T-helper 2 cell treated with Interferon-gamma antibody and Interleukin-4, amounts not matched to agents 100 ng/mL and 5 ng/mL, for 36 hours (primary cell): ENCODE measurements at regions not wholly inside any gene's neighbourhood (a gene's known extent, or its start where the extent isn't known, plus 50 kb on each side); places are given as distances from the start of the nearest gene placed in this dataset.

Experiments used
- intact Hi-C: fragments of 100-400 bp; cut with micrococcal nuclease; formaldehyde crosslinking; loops from one replicate; pipeline ENCODE4 v1.15.1; 2023

DNA sequence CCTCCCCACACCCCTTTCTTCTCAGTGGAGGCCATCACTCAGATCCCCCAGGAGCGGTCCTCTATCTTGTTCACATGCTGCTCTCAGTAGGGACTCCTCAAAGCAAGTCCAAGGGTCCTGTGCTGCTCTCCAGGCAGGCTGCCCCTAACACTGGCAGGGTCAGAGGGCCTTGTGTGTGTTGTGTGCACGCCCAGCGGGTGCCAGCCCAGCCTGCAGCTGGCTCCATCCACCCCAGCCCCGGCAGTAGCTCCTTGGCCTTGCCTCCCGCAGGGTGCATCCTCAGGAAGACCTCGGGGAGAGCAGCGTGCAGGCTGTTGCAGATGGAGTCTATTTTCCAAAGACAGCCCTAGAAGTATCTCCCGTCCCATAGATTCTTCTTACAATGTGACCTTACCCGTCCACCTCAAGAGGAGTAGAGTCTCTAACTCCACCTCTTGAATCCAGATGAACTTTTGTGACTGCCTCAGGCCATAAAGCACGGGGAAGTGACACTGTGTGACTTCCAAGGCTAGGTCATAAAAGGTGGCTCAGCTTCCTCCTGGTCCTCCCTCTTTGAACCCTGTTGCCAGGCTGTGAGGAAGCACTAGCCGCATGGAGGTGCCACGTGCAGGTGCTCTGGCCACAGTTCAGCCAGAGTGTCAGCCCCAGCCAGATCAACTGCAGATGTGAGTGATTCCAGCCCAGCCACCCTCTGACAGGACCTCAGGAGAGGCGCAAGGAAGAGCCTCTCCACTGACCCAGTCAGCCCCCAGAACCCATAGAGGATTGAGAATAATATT lies 531.6 kb downstream of the SHQ1 start:
- intact Hi-C loops, result no loop called here

DNA sequence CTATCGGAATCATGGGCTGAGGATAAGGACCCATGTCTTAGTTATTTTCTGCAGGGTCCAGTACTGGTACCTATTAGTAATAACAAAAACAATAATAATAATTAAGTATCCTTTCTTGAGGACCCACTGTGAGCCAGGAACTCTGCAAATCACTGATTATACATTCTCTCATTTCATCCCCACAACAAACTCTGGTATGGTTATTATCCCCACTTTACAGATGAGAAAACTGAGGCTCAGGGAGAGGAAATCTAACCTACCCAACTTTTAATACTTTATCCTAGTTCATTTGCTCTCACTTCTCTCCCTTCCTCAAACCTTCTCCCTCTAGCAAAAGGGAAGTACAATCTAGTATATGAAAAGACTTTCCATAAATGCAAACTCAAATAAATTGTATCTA lies 528.4 kb upstream of the PROK2 start:
- intact Hi-C loops, result loop anchor here (5.0 kb wide), 1 partner anchor 34 kb away; no protein-coding TSS in a partner anchor

DNA sequence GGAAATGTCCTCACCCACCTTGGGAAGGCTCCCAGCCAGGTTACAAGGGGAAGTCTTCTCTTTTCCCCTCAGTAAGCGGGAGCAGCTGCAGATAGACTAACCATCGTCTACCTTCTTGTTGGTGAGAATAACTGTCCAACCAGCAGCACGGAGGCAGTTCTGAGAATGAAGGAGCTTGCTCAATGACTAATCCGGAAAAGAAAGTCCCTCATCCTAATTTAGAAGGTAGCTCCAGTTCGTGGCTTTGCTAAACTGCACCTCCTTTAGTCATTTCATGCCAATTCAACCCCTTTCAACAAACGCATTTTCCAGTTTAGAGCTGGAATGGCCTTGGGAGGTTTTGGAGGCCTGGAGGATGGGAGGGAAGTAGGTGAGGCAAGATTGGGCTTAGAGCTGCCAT lies 527.4 kb upstream of the PROK2 start:
- intact Hi-C loops, result loop anchor here (5.0 kb wide), 1 partner anchor 35 kb away; no protein-coding TSS in a partner anchor

DNA sequence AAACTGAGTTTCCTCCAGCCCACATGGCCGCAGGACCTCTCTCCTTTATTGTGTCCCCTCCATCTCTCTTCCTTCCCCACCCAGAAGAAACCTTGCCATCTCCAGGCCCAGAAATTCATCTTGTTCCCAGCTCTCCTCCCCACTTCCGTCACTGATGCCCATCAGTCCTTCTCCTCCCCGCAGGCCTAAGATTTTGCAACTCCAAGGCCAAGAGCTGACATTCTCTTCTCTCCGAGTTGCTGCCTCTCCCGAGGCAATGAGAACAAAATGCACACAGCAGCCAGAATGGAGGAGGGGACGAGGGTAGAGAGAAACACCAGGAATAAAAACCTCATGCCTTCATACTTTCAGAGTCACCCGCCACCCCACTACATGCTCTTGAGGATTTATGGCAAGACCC lies 526.5 kb upstream of the PROK2 start:
- intact Hi-C loops, result loop anchor here (5.0 kb wide), 1 partner anchor 36 kb away; no protein-coding TSS in a partner anchor

DNA sequence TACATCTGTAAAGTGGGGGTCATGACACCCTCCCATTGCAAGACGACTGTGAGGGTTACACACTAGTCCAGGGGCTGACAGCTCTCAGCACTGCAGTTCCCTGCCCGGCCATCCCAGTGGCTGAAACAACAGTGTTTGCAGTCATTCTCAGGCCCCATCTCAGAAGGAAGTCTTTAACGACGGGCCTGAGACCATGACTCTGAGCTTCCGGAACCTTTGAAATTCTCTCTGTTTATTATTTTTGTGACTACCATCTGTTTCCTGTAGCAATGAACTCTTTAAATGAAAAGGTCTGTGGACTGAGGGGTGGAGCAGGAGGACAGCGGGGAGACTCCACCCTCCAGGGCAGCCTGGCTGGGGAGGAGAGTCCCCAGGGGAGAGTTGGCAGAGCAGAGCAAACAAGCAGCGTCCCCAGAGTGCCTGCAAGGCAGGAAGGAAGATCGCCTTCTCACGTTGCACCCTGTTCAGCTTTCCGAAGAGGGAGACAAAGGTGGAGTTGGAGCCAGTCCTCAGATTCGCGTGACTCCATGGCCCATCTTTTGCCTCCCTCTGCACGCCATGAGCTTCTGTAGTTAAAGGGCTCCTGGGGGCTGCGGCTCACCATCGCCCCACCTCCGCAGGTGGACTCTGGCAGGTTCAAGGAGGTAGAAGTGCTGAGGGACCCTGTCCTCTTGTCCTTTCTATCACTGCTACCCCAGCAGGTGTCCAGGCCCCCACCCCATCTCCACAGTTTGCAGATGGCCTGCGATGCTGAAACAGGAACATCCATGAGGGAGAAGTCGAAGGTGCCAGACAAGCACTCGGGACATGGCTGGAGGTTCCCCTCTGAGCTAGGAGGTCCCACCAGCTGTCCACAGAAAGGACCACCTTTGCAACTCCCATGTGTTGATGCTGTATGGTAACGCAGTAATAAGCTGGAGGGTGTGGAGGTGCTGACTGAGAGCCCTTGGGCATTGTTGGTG lies 525.8 kb upstream of the PROK2 start:
- intact Hi-C loops, result loop anchor here (5.0 kb wide), 1 partner anchor 37 kb away; no protein-coding TSS in a partner anchor

DNA sequence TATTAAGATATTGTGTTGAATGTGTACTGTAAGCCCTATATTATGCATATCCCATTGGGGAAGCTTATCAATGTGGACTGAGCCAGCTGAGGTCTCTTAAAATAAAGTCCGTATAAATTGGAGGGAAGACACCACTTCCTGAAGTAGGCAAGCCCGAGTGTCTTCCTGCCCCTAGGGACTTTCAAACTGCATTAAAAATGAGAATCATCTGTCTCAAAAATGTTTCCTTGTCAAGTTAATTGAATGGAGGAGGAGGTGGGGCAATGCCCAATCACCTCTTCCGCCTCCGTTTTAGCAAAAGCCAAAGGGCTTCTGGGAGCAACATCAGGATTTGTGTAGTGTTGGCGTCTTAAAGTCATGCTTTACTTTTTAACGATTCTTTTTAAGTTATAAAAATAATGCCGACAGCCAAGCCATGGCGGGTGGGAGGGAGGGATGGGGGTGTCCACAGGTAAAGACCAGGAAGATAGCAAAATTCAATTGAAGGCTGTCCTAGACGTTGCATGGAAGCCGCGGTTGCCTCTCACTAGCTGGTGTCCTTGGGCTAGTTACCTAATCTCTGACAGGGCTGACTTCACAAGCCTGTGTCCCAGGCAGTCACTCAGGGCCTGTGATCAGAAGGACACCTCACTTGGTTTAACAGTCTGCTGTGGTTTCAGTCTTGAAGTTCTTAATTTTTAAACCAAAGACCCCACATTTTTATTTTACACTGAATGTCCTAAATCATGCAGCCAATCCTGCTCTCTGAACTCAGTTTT lies 524.9 kb upstream of the PROK2 start:
- intact Hi-C loops, result loop anchor here (5.0 kb wide), 1 partner anchor 37 kb away; no protein-coding TSS in a partner anchor

DNA sequence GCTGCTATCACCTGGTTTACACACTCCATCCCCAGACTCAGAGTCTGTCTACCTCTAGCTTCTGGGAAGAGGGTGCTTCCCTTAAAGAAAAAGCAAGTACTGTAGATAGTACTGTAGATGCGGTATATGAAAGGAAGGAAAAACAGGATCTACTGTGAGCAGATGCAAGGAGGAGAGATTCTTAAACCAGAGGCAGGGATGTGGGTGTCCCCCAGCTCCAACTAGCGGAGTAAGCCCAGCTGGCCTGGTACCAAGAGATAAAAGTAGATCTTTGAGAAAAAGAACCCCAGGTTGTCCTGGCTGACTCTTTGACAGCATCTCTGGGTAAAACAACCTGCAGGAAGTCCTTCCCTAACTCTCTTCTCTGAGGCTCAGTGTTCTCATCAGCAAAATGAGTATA lies 523.7 kb upstream of the PROK2 start:
- intact Hi-C loops, result no loop called here

DNA sequence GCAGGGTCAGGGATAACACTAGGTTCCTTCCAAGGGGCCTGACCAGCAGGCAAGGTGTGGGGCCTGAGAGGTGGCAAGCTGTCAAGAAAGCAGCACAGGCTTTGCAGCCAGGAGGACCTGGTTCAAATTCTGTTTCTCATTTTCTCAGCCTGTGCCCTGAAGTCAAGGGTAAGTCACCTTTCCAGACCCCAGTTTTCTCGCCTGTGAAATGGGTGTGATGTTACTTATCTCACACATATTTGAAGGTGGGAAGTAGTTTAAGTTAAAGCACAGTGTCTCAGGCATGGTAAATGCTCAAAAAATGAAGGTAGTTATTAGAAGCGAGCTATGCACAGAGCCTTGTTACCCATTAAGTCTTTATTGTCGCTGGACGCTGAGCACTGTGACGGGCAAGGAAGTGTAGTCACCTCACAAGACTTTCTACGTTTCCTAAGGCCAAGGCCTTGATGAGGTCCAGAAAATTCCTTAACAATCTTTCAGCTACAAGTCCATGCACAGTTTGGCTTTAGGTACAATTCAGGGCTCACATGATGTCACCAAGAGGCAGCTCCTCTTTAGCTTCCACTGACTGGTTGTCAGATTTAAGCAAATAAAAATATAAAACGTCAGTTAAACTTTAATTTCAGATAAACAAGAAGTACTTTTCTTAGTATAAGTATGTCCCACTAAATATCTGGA lies 522.6 kb upstream of the PROK2 start:
- intact Hi-C loops, result no loop called here

DNA sequence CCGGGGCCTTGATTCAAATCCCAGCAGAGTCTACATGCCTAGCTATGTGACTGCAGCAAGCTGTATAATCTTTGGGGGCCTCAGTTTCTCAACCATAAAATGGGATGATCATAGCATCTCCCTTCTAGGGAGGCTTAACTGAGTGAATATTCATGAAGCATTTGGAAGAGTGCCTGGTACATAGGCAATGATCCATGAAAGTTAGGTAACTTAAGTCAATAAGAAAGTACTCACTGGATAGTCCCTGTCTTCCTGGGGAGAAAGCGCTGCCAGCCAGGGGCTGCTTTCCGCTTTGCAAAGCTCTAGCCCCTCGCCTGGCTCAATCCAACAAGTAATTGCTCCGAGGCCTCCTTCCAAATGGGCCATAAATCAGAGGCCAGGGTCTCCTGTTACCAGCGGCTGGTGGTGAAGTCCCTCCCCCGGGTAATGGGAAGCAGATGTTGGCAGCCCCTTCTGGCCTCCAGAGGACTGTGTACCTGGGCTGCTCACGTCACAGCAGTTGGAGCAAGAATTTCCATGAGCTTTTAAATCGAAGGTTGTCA lies 521.9 kb upstream of the PROK2 start:
- intact Hi-C loops, result no loop called here

DNA sequence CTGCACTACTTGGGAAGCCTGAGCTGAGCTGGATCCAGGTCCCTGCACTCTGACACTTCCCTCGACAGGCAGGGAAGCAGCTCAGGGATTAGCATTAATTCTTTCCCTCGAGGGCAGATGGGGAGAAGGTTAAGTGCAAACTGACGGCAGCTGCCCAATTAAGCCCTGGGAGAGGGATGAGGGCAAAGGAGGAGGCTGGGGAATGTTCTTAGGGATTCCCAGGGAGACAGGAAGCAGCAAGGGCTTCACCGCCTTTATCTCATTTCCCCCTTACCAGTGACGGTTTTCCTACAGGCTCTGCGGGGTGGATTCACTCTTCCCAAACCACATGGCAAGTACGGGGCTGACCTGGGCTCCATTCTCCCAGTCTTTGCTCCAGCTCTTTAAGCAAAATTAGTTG lies 519.0 kb upstream of the PROK2 start:
- intact Hi-C loops, result no loop called here

DNA sequence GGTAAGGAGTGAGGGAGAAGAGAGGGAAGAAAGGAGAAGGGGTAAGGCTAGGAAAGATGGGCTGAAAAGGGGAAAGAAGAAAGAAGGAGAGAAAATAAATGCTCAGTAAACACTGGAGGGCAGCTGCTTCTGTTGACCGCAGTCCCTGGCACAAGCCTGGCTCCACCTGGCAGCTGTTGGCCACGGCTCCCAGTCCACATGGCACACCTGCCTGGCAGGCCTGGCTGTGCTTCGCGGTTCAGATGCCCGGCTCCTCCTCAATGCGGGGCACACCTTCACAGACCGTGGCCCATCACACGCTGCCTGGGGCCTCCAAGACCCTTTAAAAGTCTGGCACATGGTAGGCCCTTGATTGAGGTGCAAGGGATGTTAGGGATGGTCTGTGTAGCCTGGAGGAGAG lies 516.8 kb upstream of the PROK2 start:
- intact Hi-C loops, result no loop called here

DNA sequence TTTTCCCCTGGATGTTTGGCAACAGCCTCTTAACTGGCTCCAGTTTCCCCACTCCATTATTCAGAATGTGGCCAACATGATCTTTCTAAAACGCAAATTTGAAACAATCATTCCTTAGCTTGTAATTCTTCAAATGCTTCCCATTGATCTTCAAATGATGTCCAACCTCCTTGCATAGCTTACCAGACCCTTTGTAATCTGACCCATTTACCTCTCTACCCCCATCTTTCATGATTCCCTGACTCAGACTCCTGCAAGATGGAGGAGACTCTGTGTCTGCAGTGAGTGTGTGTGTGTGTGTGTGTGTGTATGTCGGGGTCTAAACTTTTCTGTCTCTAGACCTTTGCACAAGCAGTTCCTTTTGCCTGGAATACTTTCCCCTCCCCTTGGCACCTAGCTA lies 515.7 kb upstream of the PROK2 start:
- intact Hi-C loops, result no loop called here

DNA sequence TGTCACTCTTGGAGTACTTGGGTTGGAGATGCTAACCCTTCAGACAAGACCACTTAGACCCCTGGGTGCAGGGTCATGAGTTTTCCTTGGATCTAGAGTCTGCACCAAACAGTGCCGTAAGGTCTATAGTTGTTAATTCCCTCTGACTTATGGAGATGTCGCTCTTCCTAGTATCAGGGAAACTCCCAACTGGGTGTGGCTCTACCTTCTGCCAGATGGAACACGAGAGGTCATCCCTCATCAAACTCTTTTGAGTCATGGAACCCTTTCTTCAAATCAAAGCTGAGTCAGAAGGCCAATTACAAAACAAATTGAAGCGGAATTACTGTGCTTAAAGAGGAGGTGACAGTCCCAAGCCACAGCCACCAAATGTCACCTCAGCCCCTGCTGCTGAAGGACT lies 514.9 kb upstream of the PROK2 start:
- intact Hi-C loops, result no loop called here

DNA sequence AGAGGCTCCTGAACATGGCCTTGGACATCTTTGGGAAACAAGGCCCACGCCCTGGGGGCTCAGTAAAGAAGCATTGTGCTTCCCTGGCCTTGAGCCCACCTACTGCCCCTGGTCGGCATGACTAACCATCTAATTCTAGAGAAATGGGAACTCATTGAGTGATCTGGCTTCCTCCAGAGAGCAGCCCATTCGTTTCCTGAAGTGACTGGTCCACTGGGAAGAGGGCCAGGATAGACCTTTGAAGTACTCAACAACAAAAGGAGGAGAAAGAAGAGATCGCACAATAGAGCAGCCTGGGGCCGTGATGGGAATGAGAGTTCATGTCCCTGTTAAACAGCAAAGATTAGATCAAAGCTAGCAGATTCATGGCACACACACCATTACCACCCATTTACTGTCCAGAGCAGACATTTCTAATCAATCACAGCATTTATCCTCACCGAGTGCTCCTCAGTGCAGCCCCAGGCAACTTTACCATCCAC lies 514.4 kb upstream of the PROK2 start:
- intact Hi-C loops, result no loop called here

DNA sequence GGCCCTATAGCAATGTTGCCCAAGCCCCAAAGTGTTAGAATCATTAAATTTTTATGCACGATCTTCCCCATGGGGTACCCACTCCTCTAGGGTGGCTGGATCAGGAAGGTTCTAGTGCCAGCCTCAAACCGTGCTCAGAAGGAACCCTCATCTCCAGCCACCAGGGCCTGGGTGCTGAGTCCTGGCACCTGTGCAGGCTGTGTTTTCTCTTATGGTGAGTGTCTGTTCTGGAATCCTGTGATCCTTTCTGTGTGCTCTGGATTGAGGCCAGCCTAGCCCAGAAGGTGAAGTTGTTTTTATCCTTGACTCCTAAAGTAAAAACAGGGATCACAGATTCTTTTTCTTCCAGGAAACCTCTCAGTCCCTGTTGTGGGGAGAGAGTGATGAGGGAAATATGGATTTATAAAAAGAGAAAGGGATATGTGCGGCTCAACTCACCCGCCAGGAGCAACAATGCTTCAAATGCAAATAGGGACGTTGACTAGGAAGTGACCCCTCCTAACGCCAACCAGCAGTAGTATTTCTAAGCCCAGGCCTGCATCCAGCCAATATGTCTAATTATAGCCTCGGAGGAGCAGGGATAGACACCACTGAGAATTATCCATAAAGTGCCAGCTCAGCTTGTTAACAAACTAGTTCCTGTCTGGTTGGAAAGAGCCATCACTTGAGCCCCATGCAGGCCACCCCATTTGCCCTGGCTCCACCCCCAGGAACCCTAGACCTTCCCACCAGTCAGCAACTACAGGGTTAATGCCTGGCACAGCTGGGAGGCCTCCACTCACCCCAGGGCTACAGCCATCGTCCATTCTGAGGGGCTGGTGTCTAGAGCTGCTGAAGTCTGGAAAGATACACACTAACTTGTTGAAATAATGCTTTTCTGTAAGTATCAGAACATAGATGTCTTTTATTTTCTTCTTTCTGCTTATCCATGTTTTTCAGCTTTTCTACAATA lies 513.5 kb upstream of the PROK2 start:
- intact Hi-C loops, result no loop called here

DNA sequence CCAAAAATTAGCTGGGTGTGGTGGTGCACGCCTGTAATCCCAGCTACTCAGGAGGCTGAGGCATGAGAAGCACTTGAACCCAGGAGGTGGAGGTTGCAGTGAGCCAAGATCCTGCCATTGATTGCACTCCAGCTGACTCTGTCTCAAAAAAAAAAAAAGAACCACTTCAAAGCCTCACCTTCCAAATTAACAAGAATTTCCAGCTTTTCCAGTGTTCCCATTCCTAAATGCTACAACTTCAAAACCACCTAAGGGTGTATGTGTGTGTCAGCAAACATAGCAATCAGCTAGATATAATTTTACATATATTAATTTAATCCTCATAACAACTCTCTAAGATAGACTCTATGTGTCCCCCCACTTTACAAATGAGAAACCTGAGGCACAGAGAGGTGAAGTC lies 512.5 kb upstream of the PROK2 start:
- intact Hi-C loops, result no loop called here

DNA sequence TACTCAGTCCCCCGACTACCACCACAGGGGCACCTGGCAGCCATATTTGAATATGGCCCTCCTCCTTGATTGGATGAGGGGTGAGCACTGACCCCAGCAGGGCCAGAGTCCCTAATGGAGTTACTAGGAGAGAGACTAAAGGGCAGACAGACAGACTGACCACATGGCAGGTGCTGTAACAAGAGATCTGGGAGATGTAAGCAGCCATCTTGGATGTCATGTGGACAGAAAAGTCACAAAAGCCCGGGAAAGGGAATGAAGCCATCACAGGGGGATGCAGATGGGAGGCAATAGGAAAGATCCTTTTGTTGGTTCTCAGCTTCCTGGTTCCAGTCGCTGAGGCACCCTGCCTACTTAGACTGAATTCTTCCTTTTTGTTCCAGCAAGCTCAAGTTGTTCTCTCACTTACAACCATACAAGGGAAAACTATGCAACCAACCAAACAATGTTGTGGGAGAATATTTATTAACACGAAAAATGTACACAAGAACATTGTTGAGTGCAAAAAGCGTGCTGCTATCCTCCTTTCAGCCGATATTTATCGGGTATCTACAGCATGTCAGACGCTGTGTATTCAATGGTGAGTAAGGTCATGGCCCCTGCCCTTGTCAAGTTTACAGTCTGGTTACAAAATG lies 511.6 kb upstream of the PROK2 start:
- intact Hi-C loops, result no loop called here

DNA sequence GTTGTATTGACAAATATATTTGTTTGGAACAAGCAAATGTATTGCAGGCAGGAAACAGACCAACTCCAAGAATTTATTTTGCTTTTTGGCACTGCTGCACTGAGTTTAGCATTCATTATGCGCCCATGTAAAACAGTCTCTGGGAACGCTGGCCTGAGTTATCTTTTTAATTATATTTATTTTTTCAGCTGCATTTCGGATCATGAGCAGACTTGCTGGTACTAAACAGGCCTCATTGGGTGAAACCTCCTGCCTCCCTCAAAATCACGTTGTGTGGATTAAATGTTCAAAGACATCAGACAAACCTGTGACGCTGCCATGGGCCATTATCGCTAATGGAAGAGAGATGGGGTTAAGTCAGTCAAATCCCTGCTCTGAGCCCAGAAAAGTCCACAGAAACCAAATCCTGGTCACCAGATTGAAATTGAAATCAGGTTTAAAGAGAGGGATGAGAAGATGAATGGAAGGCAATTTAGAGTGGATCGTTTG lies 511.1 kb upstream of the PROK2 start:
- intact Hi-C loops, result no loop called here
